Smooth muscle cell (in vitro differentiated cells): ENCODE measurements at regions not wholly inside any gene's neighbourhood (a gene's known extent, or its start where the extent isn't known, plus 50 kb on each side); places are given as distances from the start of the nearest gene placed in this dataset.

ENCODE experiments used
- DNase-seq: peaks from one replicate; lab custom pipeline; 2025; ENCODE audit not compliant: unreplicated experiment; lab: John Stamatoyannopoulos, UW
- H2AFZ ChIP-seq: fragments of 200-600 bp; sonication (generic); 2 replicates; pipeline ENCODE4 v1.6.0; 2016; ENCODE audit warnings: antibody characterized with exemption, low read depth, mild to moderate bottlenecking
- H3F3A ChIP-seq: fragments of 200-600 bp; sonication (generic); 2 replicates; pipeline ENCODE4 v1.6.0; 2017; ENCODE audit warnings: antibody characterized with exemption, low read depth
- H3K27ac ChIP-seq: fragments of 200-600 bp; sonication (generic); 2 replicates; pipeline ENCODE4 v1.5.1; 2016; ENCODE audit warnings: low read depth, mild to moderate bottlenecking
- H3K27me3 ChIP-seq: fragments of 200-600 bp; sonication (generic); 2 replicates; pipeline ENCODE4 v1.6.1; 2016; ENCODE audit warnings: low read depth, mild to moderate bottlenecking
- H3K36me3 ChIP-seq: fragments of 200-600 bp; sonication (generic); 2 replicates; pipeline ENCODE4 v1.5.1; 2016; ENCODE audit warnings: low read depth
- H3K4me1 ChIP-seq: fragments of 200-600 bp; sonication (generic); 2 replicates; pipeline ENCODE4 v1.5.1; 2016; ENCODE audit warnings: low read depth
- H3K4me2 ChIP-seq: fragments of 200-600 bp; sonication (generic); 2 replicates; pipeline ENCODE4 v1.6.0; 2016; ENCODE audit warnings: mild to moderate bottlenecking
- H3K4me3 ChIP-seq: fragments of 200-600 bp; sonication (generic); 2 replicates; pipeline ENCODE4 v1.5.1; 2016; ENCODE audit warnings: mild to moderate bottlenecking
- H3K79me2 ChIP-seq: fragments of 200-600 bp; sonication (generic); 2 replicates; pipeline ENCODE4 v1.6.0; 2016; ENCODE audit warnings: low read depth, mild to moderate bottlenecking
- H3K9ac ChIP-seq: fragments of 200-600 bp; sonication (generic); 2 replicates; pipeline ENCODE4 v1.6.0; 2016; ENCODE audit warnings: low read depth
- H3K9me3 ChIP-seq: fragments of 200-600 bp; sonication (generic); replicated peaks from 2 replicates; pipeline ENCODE4 v1.5.1; 2016; ENCODE audit warnings: low read depth
- H4K20me1 ChIP-seq: fragments of 200-600 bp; sonication (generic); 2 replicates; pipeline ENCODE4 v1.6.0; 2016; ENCODE audit warnings: low read depth
- WGBS: methylation state at CpG from one replicate; pipeline ENCODE4 v1.1.7; 2016; ENCODE audit warnings: low lambda C conversion rate; 5-methylcytosine and 5-hydroxymethylcytosine counted together
- TF ChIP-seq, protein P1 (sequence below): fragments of 200-600 bp; sonication (generic); IDR thresholded peaks from 2 replicates; pipeline ENCODE4 v1.5.1; 2017; ENCODE audit warnings: borderline replicate concordance, mild to moderate bottlenecking, antibody characterized with exemption; ENCODE audit not compliant: insufficient read depth, poor library complexity, severe bottlenecking

DNA sequence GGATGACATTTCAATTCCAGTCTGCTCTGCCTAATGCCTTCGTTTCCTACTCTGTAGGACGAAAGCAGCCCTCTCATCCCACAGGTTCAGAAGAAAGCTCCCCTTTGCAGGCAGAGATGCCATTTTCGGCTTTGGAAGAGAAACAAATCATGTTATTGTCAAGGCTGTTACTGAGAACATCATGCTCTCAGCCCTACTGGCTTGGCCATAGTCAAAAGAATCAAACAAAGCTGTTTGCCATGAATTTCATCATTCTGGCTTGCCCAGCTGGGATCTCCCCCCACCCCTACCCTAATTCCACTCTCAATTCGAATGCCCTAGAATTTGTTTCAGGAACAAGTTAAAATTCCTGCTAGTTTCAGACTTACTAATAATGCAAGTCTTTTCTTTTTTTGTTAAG lies 162.3 kb upstream of the SERP2 start:
- Histone ChIP-seq H3K4me2 (no peak overlapping the region), H3F3A (peaks cover 2% of the 10 kb centered on the region), H3K27ac (no peak overlapping the region), H3K36me3 (no peaks in the 10 kb centered on the region), H3K9ac (no peak overlapping the region), H3K4me1 (no peaks in the 10 kb centered on the region), H3K79me2 (no peaks in the 10 kb centered on the region), H4K20me1 (no peaks in the 10 kb centered on the region), H3K4me3 (no peak overlapping the region), H3K27me3 (no peaks in the 10 kb centered on the region), H2AFZ (no peak overlapping the region), H3K9me3 (no peaks in the 10 kb centered on the region)
- WGBS, result 78% methylated on average over 4 of the region's 4 CpGs
- no peak for DNase-seq
- TF ChIP-seq, protein P1, sequence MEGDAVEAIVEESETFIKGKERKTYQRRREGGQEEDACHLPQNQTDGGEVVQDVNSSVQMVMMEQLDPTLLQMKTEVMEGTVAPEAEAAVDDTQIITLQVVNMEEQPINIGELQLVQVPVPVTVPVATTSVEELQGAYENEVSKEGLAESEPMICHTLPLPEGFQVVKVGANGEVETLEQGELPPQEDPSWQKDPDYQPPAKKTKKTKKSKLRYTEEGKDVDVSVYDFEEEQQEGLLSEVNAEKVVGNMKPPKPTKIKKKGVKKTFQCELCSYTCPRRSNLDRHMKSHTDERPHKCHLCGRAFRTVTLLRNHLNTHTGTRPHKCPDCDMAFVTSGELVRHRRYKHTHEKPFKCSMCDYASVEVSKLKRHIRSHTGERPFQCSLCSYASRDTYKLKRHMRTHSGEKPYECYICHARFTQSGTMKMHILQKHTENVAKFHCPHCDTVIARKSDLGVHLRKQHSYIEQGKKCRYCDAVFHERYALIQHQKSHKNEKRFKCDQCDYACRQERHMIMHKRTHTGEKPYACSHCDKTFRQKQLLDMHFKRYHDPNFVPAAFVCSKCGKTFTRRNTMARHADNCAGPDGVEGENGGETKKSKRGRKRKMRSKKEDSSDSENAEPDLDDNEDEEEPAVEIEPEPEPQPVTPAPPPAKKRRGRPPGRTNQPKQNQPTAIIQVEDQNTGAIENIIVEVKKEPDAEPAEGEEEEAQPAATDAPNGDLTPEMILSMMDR, result no peak

DNA sequence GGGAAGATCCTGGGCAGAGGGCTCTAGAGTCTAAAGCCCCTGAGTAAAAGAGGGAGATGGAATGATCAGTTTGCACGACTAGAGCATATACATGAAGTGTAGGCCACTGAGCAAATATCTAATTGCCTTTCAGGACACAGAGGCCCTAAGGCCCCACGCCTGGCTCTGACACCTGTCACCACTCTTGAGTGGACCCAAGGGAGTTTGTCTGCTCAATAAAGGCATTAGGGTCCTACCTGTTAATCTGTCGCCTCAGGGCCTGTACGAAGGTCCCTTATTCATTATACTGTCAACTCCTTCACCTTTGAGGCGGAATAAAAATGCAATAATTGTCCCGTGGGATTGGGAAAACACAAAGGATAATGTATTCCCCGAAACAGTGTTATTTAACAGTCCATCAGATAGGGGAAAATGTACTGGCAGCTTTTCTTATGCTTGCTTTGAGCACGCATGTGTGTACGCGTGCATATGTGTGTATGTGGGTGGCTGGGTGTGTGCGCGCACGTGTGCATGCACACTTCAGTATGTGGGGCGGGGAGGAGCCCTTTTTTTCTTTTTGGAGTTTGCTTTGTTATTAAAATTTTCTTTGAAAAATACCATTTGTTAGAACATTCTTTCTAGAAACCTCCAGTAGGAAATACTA lies 161.8 kb upstream of the SERP2 start:
- Histone ChIP-seq H3K9ac (no peak overlapping the region), H3K27me3 (no peaks in the 10 kb centered on the region), H3F3A (peaks cover 2% of the 10 kb centered on the region), H3K4me1 (no peaks in the 10 kb centered on the region), H3K36me3 (no peaks in the 10 kb centered on the region), H3K9me3 (no peaks in the 10 kb centered on the region), H3K4me3 (no peak overlapping the region), H3K79me2 (no peaks in the 10 kb centered on the region), H3K27ac (no peak overlapping the region), H3K4me2 (no peak overlapping the region), H4K20me1 (no peaks in the 10 kb centered on the region), H2AFZ (no peak overlapping the region)
- no peak for DNase-seq
- TF ChIP-seq, protein P1, result no peak
- 92% methylated on average over 14 of the region's 14 CpGs for WGBS

GRCh38 chr13:44212633-44213396 lies 160.8 kb upstream of the SERP2 start:
- no peak overlapping the region for H3K4me2 ChIP-seq
- H3K4me3 ChIP-seq, result no peak overlapping the region
- no peaks in the 10 kb centered on the region for H3K36me3 ChIP-seq
- no peak overlapping the region for H3K27ac ChIP-seq
- no peaks in the 10 kb centered on the region for H3K9me3 ChIP-seq
- H3F3A ChIP-seq, result peaks cover 2% of the 10 kb centered on the region
- H4K20me1 ChIP-seq, result no peaks in the 10 kb centered on the region
- H3K4me1 ChIP-seq, result no peaks in the 10 kb centered on the region
- H2AFZ ChIP-seq, result no peak overlapping the region
- TF ChIP-seq, protein P1, result no peak
- no peaks in the 10 kb centered on the region for H3K79me2 ChIP-seq
- no peak for DNase-seq
- no peak overlapping the region for H3K9ac ChIP-seq
- no peaks in the 10 kb centered on the region for H3K27me3 ChIP-seq
- 47% methylated on average over 9 of the region's 9 CpGs for WGBS
